ENCODE measurements at regions not wholly inside any gene's neighbourhood (a gene's known extent, or its start where the extent isn't known, plus 50 kb on each side); places are given as distances from the start of the nearest gene placed in this dataset.
"Not testable (repeated sequence)": the region's sequence is repeated elsewhere in the genome, so short reads cannot be mapped to it uniquely, and the experiment has no call there.

GRCh38 chr2:116142644-116143227 is 1671.8 kb upstream of the DDX18 start:
- in situ Hi-C loops (cut with HindIII; ENCODE audit: low pct_unique_long_range_greater_than_20kb, low sequenced_read_pairs), result no loop called here
- no peak for DNase-seq (ENCODE audit: low read depth in 1 of 2, low spot score in 1 of 2)
- no peak for TF ChIP-seq JUND (IDR thresholded peaks at IDR 0.05; ENCODE audit: low read depth)

DNA sequence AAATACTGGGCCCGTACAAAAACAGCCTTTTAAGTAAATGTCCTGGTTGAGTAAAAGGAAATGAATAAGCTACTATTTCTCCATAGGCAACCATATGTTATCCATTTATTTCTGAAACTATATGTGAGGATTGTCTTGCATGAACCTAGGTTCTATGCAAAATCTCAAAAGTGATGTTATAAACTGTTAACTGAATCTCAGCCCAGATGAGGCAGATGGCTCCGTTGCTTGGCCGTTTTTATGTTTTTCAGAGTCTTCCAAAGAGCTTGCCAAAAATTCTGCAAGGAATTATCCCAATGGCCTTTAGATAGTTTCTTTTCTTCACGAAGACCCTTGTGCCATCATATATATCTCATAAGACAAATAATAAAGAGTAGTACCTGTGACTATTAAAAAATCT is 1669.5 kb upstream of the DDX18 start:
- no peak for TF ChIP-seq JUND (IDR thresholded peaks at IDR 0.05; ENCODE audit: low read depth)
- DNase-seq (ENCODE audit: low read depth in 1 of 2, low spot score in 1 of 2), result no peak
- in situ Hi-C loops (cut with HindIII; ENCODE audit: low pct_unique_long_range_greater_than_20kb, low sequenced_read_pairs), result no loop called here

- no peak for TF ChIP-seq JUND (IDR thresholded peaks at IDR 0.05; ENCODE audit: low read depth)
- DNase-seq (ENCODE audit: low read depth in 1 of 2, low spot score in 1 of 2), result no peak
- in situ Hi-C loops (cut with HindIII; ENCODE audit: low pct_unique_long_range_greater_than_20kb, low sequenced_read_pairs), result no loop called here
These were observed 1666.1 kb upstream of the DDX18 start for GRCh38 chr2:116148361-116148760.

- no peak for TF ChIP-seq JUND (IDR thresholded peaks at IDR 0.05; ENCODE audit: low read depth)
- DNase-seq (ENCODE audit: low read depth in 1 of 2, low spot score in 1 of 2), result no peak
- in situ Hi-C loops (cut with HindIII; ENCODE audit: low pct_unique_long_range_greater_than_20kb, low sequenced_read_pairs), result no loop called here
These were observed 1660.8 kb upstream of the DDX18 start for GRCh38 chr2:116153729-116154128.

- TF ChIP-seq JUND (IDR thresholded peaks at IDR 0.05; ENCODE audit: low read depth), result no peak
- DNase-seq (ENCODE audit: low read depth in 1 of 2, low spot score in 1 of 2), result no peak
- in situ Hi-C loops (cut with HindIII; ENCODE audit: low pct_unique_long_range_greater_than_20kb, low sequenced_read_pairs), result no loop called here
These were observed 1653.8 kb upstream of the DDX18 start for GRCh38 chr2:116160657-116161056.

GRCh38 chr2:116162395-116162794 is 1652.1 kb upstream of the DDX18 start:
- no peak for DNase-seq (ENCODE audit: low read depth in 1 of 2, low spot score in 1 of 2)
- in situ Hi-C loops (cut with HindIII; ENCODE audit: low pct_unique_long_range_greater_than_20kb, low sequenced_read_pairs), result no loop called here
- no peak for TF ChIP-seq JUND (IDR thresholded peaks at IDR 0.05; ENCODE audit: low read depth)

GRCh38 chr2:116167107-116167506 is 1647.4 kb upstream of the DDX18 start:
- TF ChIP-seq JUND (IDR thresholded peaks at IDR 0.05; ENCODE audit: low read depth), result no peak
- DNase-seq (ENCODE audit: low read depth in 1 of 2, low spot score in 1 of 2), result no peak
- in situ Hi-C loops (cut with HindIII; ENCODE audit: low pct_unique_long_range_greater_than_20kb, low sequenced_read_pairs), result no loop called here

- in situ Hi-C loops (cut with HindIII; ENCODE audit: low pct_unique_long_range_greater_than_20kb, low sequenced_read_pairs), result no loop called here
- DNase-seq (ENCODE audit: low read depth in 1 of 2, low spot score in 1 of 2), result no peak
- TF ChIP-seq JUND (IDR thresholded peaks at IDR 0.05; ENCODE audit: low read depth), result no peak
These were observed 1634.4 kb upstream of the DDX18 start for GRCh38 chr2:116180072-116180471.

- DNase-seq (ENCODE audit: low read depth in 1 of 2, low spot score in 1 of 2); in situ Hi-C loops (cut with HindIII; ENCODE audit: low pct_unique_long_range_greater_than_20kb, low sequenced_read_pairs): not testable (repeated sequence)
These were observed 1623.8 kb upstream of the DDX18 start for GRCh38 chr2:116190684-116191083.

DNA sequence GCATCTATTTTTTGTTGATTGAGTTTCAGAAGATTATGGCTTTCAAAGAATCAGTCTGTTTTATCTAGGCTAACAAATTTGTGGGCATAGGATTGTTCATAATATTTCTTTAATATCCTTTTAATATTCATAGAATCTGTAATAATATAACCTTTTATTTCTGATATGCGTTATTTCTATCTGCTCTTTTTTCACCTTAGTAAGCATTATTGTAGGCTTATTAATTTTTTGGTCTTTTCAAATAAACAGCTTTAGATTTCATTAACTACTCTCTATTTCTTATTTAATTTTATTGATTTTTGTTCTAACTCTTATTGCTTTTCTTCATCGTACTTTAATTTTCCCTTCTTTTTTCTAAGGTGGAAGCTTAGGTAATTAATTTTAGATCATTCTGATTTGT is 1614.4 kb upstream of the DDX18 start:
- in situ Hi-C loops (cut with HindIII; ENCODE audit: low pct_unique_long_range_greater_than_20kb, low sequenced_read_pairs), result no loop called here
- no peak for DNase-seq (ENCODE audit: low read depth in 1 of 2, low spot score in 1 of 2)
- no peak for TF ChIP-seq JUND (IDR thresholded peaks at IDR 0.05; ENCODE audit: low read depth)

DNA sequence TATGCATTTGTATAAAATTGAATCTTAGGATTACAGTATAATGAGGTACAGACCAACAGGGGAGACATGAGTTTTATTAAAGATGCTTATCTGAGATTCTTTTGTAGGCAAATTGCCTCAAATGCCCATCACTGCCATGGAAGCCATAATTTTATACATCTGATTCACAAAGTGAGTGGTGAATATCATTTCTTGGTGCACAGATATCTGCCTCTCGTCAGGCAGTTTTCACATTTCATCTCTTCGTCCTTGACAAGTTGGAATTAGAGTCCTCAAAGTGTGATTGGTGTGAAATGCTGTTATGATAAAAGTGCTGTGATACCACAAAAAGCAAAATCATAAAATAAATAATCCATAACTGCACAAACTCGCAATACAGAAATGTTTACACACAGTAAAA is 1602.8 kb upstream of the DDX18 start:
- TF ChIP-seq JUND (IDR thresholded peaks at IDR 0.05; ENCODE audit: low read depth), result no peak
- in situ Hi-C loops (cut with HindIII; ENCODE audit: low pct_unique_long_range_greater_than_20kb, low sequenced_read_pairs), result no loop called here
- no peak for DNase-seq (ENCODE audit: low read depth in 1 of 2, low spot score in 1 of 2)

DNA sequence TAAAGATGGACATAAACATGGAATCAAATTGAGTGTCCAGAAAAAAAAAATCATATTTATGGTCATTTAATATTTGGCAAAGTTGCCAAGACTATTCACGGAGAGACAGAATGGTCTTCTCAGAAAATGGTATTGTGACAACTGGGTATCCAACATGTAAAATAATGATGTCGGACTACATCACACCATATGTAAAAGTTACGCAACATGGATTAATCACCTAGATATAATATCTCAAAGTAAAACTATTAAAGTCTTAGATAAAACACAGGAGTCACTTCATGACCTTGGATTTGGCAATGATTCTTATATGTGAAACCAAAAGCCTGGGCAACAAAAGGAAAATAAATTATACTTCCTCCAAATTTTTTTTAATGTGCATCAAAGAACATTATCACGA is 1591.7 kb upstream of the DDX18 start:
- no peak for TF ChIP-seq JUND (IDR thresholded peaks at IDR 0.05; ENCODE audit: low read depth)
- in situ Hi-C loops (cut with HindIII; ENCODE audit: low pct_unique_long_range_greater_than_20kb, low sequenced_read_pairs), result no loop called here
- no peak for DNase-seq (ENCODE audit: low read depth in 1 of 2, low spot score in 1 of 2)

DNA sequence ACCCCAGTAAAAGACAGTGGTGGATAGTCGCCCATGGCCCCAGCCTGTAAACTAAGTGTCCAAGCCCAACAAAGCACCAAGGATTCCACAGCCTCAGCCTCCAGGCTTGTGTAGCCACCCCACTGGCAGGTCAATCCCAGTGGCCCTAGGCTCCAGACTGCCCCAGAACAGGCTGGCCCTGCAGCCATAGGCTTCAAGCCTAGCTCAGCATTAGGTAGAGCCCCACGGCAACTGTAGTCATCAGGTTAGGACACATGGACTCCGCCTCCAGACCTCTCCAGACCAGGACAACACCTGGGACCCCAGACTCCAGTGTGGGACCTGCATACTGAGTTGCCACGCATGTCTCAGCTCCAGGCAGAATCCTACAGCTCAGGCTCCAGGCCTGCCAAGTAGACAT is 1590.6 kb upstream of the DDX18 start:
- in situ Hi-C loops (cut with HindIII; ENCODE audit: low pct_unique_long_range_greater_than_20kb, low sequenced_read_pairs), result no loop called here
- DNase-seq (ENCODE audit: low read depth in 1 of 2, low spot score in 1 of 2), result no peak
- TF ChIP-seq JUND (IDR thresholded peaks at IDR 0.05; ENCODE audit: low read depth), result no peak

DNA sequence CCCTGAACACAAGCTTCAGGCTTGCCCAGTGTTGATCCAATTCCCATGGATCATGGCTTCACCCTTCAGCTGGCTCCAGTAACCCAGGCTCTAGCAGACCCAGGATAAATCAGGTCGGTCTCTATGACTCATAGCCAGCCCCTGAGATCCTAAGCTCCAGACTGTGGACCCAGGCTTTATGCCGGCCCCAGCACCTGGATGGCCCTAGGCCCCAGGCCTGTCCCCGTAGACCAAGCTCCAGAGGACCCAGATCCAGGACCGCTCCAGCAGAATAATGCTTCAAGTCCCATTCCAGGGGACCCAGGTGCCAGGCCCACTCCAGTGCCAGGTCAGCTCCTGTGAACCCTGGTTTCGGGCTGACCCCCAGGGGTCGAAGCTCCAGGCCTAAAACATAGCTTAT is 1589.9 kb upstream of the DDX18 start:
- DNase-seq (ENCODE audit: low read depth in 1 of 2, low spot score in 1 of 2), result no peak
- in situ Hi-C loops (cut with HindIII; ENCODE audit: low pct_unique_long_range_greater_than_20kb, low sequenced_read_pairs), result no loop called here
- TF ChIP-seq JUND (IDR thresholded peaks at IDR 0.05; ENCODE audit: low read depth), result no peak
